B cell (primary cell): ENCODE measurements at regions not wholly inside any gene's neighbourhood (a gene's known extent, or its start where the extent isn't known, plus 50 kb on each side); places are given as distances from the start of the nearest gene placed in this dataset.

Experiments
- ATAC-seq: fragments of 200-7000 bp; cut with Tn5 transposase; one replicate; pipeline ENCODE4 v1.10.0; 2021; ENCODE audit warnings: low read depth, mild to moderate bottlenecking, moderate number of reproducible peaks, moderate library complexity
- CTCF ChIA-PET: fragments of 350-600 bp; sonication (Branson Sonifier 250); formaldehyde crosslinking; loops from one replicate; lab custom pipeline; 2021; ENCODE audit warnings: antibody characterized with exemption, inconsistent platforms; lab: Charles Lee
- POLR2A ChIA-PET: fragments of 350-600 bp; sonication (Branson Sonifier 250); formaldehyde crosslinking; loops from one replicate; lab custom pipeline; 2021; ENCODE audit warnings: antibody characterized with exemption; lab: Charles Lee
- DNase-seq: peaks from one replicate; pipeline ENCODE4 v3.0.0; 2013
- H2AFZ ChIP-seq: 2 replicates; pipeline ENCODE4 v1.6.1; 2012; ENCODE audit warnings: mild to moderate bottlenecking, low read depth, low read length; ENCODE audit not compliant: insufficient read depth, poor library complexity, severe bottlenecking
- H3K27ac ChIP-seq, 2 donors: 1 replicate in 1 of 2; 2 replicates in 1 of 2; pipeline ENCODE4 v1.5.1; 2012 to 2013; ENCODE audit warnings: low read length in 2 of 2, mild to moderate bottlenecking in 2 of 2, moderate library complexity in 1 of 2
- H3K27me3 ChIP-seq, 4 experiments: fragments of 200-600 bp in 1 of 4; sonication (generic) in 1 of 4; replicated peaks in 1 of 4; 1 replicate in 2 of 4; 2 replicates in 2 of 4; pipeline versions ENCODE4 v1.6.1 to v1.7.0; 2013 to 2016; ENCODE audit warnings: low read length in 3 of 4, mild to moderate bottlenecking in 2 of 4, mixed read lengths in 1 of 4, moderate library complexity in 1 of 4; ENCODE audit not compliant: insufficient read depth in 4 of 4, control insufficient read depth in 3 of 4; ENCODE audit errors: control extremely low read depth in 1 of 4
- H3K36me3 ChIP-seq, 2 experiments: replicated peaks in 1 of 2; 1 replicate in 1 of 2; 2 replicates in 1 of 2; pipeline versions ENCODE4 v1.6.1 to v1.7.1; 2013; ENCODE audit warnings: low read length in 1 of 2; ENCODE audit not compliant: insufficient read depth in 2 of 2, control insufficient read depth in 1 of 2; ENCODE audit errors: control extremely low read depth in 1 of 2, extremely low read depth in 1 of 2
- H3K4me1 ChIP-seq, 2 donors: fragments of 200-600 bp in 1 of 2; sonication (generic) in 1 of 2; 1 replicate in 1 of 2; 2 replicates in 1 of 2; pipeline versions ENCODE4 v1.5.1 to v1.6.1; 2013 to 2017; ENCODE audit warnings: low read length in 2 of 2; ENCODE audit not compliant: control insufficient read depth in 2 of 2, insufficient read depth in 2 of 2
- H3K4me2 ChIP-seq: replicated peaks from 2 replicates; pipeline ENCODE3; 2012; ENCODE audit warnings: mild to moderate bottlenecking, low read depth, low read length; ENCODE audit not compliant: poor library complexity, severe bottlenecking
- H3K4me3 ChIP-seq, 5 experiments: fragments of 200-600 bp in 1 of 5; sonication (generic) in 1 of 5; 1 replicate in 3 of 5; 2 replicates in 2 of 5; pipeline versions ENCODE4 v1.5.1 to v1.7.0; 2011 to 2016; ENCODE audit warnings: low read length in 4 of 5, mild to moderate bottlenecking in 4 of 5, low read depth in 2 of 5, control low read depth in 1 of 5, moderate library complexity in 1 of 5; ENCODE audit not compliant: insufficient read depth in 1 of 5; ENCODE audit errors: control extremely low read depth in 1 of 5, extremely low read depth in 1 of 5
- H3K79me2 ChIP-seq: fragments of 200-600 bp; sonication (generic); one replicate; pipeline ENCODE4 v1.6.0; 2016; ENCODE audit warnings: low read length; ENCODE audit not compliant: control insufficient read depth, insufficient read depth
- H3K9ac ChIP-seq: fragments of 200-600 bp; sonication (generic); 2 replicates; pipeline ENCODE4 v1.6.1; 2017; ENCODE audit warnings: mild to moderate bottlenecking, low read length, moderate library complexity
- H3K9me3 ChIP-seq, 3 donors: one replicate each; pipeline versions ENCODE4 v1.6.1 to v1.7.1; 2013; ENCODE audit warnings: low read length in 2 of 3; ENCODE audit not compliant: control insufficient read depth in 2 of 3, insufficient read depth in 1 of 3; ENCODE audit errors: control extremely low read depth in 1 of 3
- H4K20me1 ChIP-seq: 2 replicates; pipeline ENCODE4 v1.6.0; 2012; ENCODE audit warnings: mild to moderate bottlenecking, low read length; ENCODE audit not compliant: insufficient read depth, control insufficient read depth, poor library complexity, severe bottlenecking
- H3K27ac Mint-ChIP-seq: one replicate; pipeline ENCODE4 v1.8.0; 2021; ENCODE audit warnings: mixed read lengths
- H3K27me3 Mint-ChIP-seq: one replicate; pipeline ENCODE4 v1.8.0; 2021; ENCODE audit warnings: mixed read lengths
- H3K4me1 Mint-ChIP-seq: one replicate; pipeline ENCODE4 v1.8.0; 2021; ENCODE audit warnings: mixed read lengths
- H3K4me3 Mint-ChIP-seq: one replicate; pipeline ENCODE4 v1.8.0; 2021; ENCODE audit warnings: mixed read lengths
- H3K9me3 Mint-ChIP-seq: one replicate; pipeline ENCODE4 v1.8.0; 2022; ENCODE audit warnings: mixed read lengths; ENCODE audit not compliant: insufficient read depth
- EZH2 ChIP-seq: IDR thresholded peaks from 2 replicates; pipeline ENCODE4 v1.6.1; 2012; ENCODE audit warnings: borderline replicate concordance, low read depth, mild to moderate bottlenecking, moderate library complexity, low read length; ENCODE audit not compliant: insufficient read depth, poor library complexity, severe bottlenecking
- WGBS: methylation state at CpG from one replicate; pipeline ENCODE4 v1.1.5; 2013; ENCODE audit warnings: missing lambda C conversion rate; ENCODE audit not compliant: insufficient coverage; 5-methylcytosine and 5-hydroxymethylcytosine counted together
- intact Hi-C: fragments of 100-400 bp; cut with micrococcal nuclease; formaldehyde crosslinking; loops from one replicate; pipeline ENCODE4 v1.10.0; 2022
- TF ChIP-seq, protein P1 (sequence below): fragments of 200-600 bp; IDR thresholded peaks from one replicate; pipeline ENCODE4 v1.8.0; 2022; ENCODE audit warnings: antibody characterized with exemption, mild to moderate bottlenecking

DNA sequence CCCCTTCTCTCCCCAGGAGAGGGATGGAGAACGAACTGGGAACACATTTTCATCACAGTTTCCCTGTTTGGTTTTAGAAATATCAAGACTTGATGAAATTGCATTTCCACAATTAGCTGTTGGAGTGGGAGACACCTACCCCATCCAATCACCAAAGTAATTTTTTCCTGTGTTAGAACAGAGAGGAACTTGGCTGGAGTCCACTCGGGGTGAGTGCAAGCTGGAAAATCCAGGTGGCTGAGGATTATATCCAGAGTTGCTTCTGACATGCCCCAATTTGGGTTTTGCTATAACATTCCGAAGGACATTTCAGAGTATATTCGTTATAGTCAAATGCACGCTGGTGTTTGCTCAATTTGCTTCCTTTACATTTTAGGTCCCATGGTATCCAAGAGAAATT lies 231.8 kb downstream of the C16orf95 start:
- Histone ChIP-seq H3K4me2 (no peak overlapping the region), H3K36me3 (no peaks in the 10 kb centered on the region), H3K9me3 (peaks cover 0 to 14% (median 10%) of the 10 kb centered on the region in 3 donors), H3K27ac (no peak overlapping the region), H3K9ac (no peak overlapping the region), H3K4me1 (no peaks in the 10 kb centered on the region), H2AFZ (no peak overlapping the region), H3K4me3 (no peak overlapping the region), H4K20me1 (no peaks in the 10 kb centered on the region), H3K79me2 (no peaks in the 10 kb centered on the region), H3K27me3 (peaks cover 0 to 4% (median 0%) of the 10 kb centered on the region in 4 experiments)
- Mint-ChIP-seq H3K27me3 (peaks cover 7% of the 10 kb centered on the region), H3K4me3 (no peak overlapping the region), H3K4me1 (no peaks in the 10 kb centered on the region), H3K9me3 (peaks cover 7% of the 10 kb centered on the region), H3K27ac (no peak overlapping the region)
- no peak for DNase-seq
- CTCF ChIA-PET: no interaction called here
- POLR2A ChIA-PET: no interaction called here
- intact Hi-C loops: no loop called here
- TF ChIP-seq, protein P1, sequence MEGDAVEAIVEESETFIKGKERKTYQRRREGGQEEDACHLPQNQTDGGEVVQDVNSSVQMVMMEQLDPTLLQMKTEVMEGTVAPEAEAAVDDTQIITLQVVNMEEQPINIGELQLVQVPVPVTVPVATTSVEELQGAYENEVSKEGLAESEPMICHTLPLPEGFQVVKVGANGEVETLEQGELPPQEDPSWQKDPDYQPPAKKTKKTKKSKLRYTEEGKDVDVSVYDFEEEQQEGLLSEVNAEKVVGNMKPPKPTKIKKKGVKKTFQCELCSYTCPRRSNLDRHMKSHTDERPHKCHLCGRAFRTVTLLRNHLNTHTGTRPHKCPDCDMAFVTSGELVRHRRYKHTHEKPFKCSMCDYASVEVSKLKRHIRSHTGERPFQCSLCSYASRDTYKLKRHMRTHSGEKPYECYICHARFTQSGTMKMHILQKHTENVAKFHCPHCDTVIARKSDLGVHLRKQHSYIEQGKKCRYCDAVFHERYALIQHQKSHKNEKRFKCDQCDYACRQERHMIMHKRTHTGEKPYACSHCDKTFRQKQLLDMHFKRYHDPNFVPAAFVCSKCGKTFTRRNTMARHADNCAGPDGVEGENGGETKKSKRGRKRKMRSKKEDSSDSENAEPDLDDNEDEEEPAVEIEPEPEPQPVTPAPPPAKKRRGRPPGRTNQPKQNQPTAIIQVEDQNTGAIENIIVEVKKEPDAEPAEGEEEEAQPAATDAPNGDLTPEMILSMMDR: no peak
- TF ChIP-seq EZH2: no peak
- no peak for ATAC-seq
- 91% methylated on average over 4 of the region's 5 CpGs for WGBS

DNA sequence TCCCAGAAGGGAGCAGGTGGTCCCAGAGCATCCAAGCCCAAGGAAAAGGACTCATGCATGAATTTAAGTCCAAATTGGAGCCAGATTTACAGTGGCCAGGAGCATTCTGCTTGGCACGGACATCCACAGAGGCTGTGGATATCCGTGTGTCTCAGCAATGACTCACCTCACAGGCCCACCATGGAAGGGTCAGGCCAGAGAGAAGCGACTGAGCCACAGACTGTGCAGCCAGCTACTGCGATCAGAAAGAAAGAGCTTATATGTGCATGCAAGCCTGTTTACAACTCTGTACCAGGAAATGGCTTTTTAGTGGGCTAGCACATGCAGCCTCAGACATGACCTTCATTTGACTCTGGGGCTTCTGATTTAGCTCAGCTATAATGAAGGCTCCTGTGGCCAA lies 231.0 kb downstream of the C16orf95 start:
- H3K4me2 ChIP-seq: no peak overlapping the region
- H3K4me3 Mint-ChIP-seq: no peak overlapping the region

More for the DNA sequence above, 231.0 kb downstream of the C16orf95 start:
- TF ChIP-seq, protein P1: no peak
- TF ChIP-seq EZH2: no peak
- CTCF ChIA-PET: no interaction called here
- Mint-ChIP-seq H3K4me1 (no peaks in the 10 kb centered on the region), H3K27me3 (peaks cover 7% of the 10 kb centered on the region), H3K9me3 (peaks cover 3% of the 10 kb centered on the region), H3K27ac (no peak overlapping the region)
- ATAC-seq (no peak), DNase-seq (no peak)
- Histone ChIP-seq H3K9me3 (peaks cover 0 to 12% (median 4%) of the 10 kb centered on the region in 3 donors), H4K20me1 (no peaks in the 10 kb centered on the region), H3K27me3 (peaks cover 0 to 4% (median 0%) of the 10 kb centered on the region in 4 experiments), H3K36me3 (no peaks in the 10 kb centered on the region), H2AFZ (no peak overlapping the region), H3K9ac (no peak overlapping the region), H3K4me1 (no peaks in the 10 kb centered on the region), H3K27ac (no peak overlapping the region), H3K4me3 (no peak overlapping the region), H3K79me2 (no peaks in the 10 kb centered on the region)
- POLR2A ChIA-PET: no interaction called here
- 92% methylated on average over 4 of the region's 4 CpGs for WGBS
- intact Hi-C loops: no loop called here
